Adrenal gland (tissue), 9 donors: ENCODE measurements at regions not wholly inside any gene's neighbourhood (a gene's known extent, or its start where the extent isn't known, plus 50 kb on each side); places are given as distances from the start of the nearest gene placed in this dataset.

Experiments used
- DNase-seq, 7 donors: peaks; one replicate each; pipeline ENCODE4 v3.0.0-alpha.2; 2019 to 2020
- H3K27ac ChIP-seq, 5 donors: fragments of 200-600 bp; sonication (generic) in 4 of 5; 1 replicate in 3 of 5; 2 replicates in 2 of 5; pipeline versions ENCODE4 v1.5.1 to v1.8.0; 2016 to 2020; ENCODE audit warnings: mild to moderate bottlenecking in 1 of 5
- H3K27me3 ChIP-seq: fragments of 200-600 bp; 2 replicates; pipeline ENCODE4 v1.8.0; 2021
- H3K36me3 ChIP-seq, 2 donors: fragments of 200-600 bp; replicated peaks in 1 of 2; 1 replicate in 1 of 2; 2 replicates in 1 of 2; pipeline versions ENCODE4 v1.5.1 to v1.8.0; 2018 to 2022
- H3K4me1 ChIP-seq, 2 donors: fragments of 200-600 bp; replicated peaks in 1 of 2; 1 replicate in 1 of 2; 2 replicates in 1 of 2; pipeline versions ENCODE4 v1.5.1 to v1.8.0; 2018 to 2021
- H3K4me3 ChIP-seq, 4 donors: fragments of 200-600 bp; sonication (generic) in 3 of 4; one replicate each; pipeline ENCODE4 v1.5.1; 2016 to 2018
- H3K9me3 ChIP-seq, 3 donors: fragments of 200-600 bp; sonication (generic) in 1 of 3; replicated peaks in 1 of 3; 1 replicate in 2 of 3; 2 replicates in 1 of 3; pipeline versions ENCODE4 v1.5.1 to v1.8.0; 2016 to 2021
- POLR2A ChIP-seq, 2 donors: fragments of 450-650 bp; IDR thresholded peaks; one replicate each; pipeline ENCODE4 v1.6.1; 2017; ENCODE audit warnings: antibody characterized with exemption in 2 of 2, mild to moderate bottlenecking in 2 of 2, moderate library complexity in 1 of 2
- WGBS, 4 donors: extraction: QIAGEN DNeasy Blood & Tissue Kit in 2 of 4; methylation state at CpG; one replicate each; pipeline versions ENCODE4 v1.1.5 to v1.1.7; 2013 to 2017; 5-methylcytosine and 5-hydroxymethylcytosine counted together
- intact Hi-C, 2 donors: fragments of 100-400 bp; cut with DNase I; formaldehyde crosslinking; loops; one replicate each; pipeline versions ENCODE4 v1.14.1 to v1.15.0; 2022 to 2023
- TF ChIP-seq, protein P1 (sequence below), 6 experiments: fragments of 450-650 bp in 4 of 6; fragments of 200-600 bp in 2 of 6; sonication (generic) in 1 of 6; IDR thresholded peaks; 1 replicate in 5 of 6; 2 replicates in 1 of 6; pipeline versions ENCODE4 v1.5.1 to v1.8.0; 2016 to 2021; ENCODE audit warnings: antibody characterized with exemption in 6 of 6, mild to moderate bottlenecking in 2 of 6, moderate library complexity in 1 of 6
- donor health status: healthy with polysubstance abuse.
- donor health status: Bipolar disorder and iron deficiency.
- donor health status: DM: yes; HTN: yes; CAD: no.
- donor health status: DM: no; HTN: no; CAD: no.
- donor health status: DM: no; HTN: no; CAD: no.

DNA sequence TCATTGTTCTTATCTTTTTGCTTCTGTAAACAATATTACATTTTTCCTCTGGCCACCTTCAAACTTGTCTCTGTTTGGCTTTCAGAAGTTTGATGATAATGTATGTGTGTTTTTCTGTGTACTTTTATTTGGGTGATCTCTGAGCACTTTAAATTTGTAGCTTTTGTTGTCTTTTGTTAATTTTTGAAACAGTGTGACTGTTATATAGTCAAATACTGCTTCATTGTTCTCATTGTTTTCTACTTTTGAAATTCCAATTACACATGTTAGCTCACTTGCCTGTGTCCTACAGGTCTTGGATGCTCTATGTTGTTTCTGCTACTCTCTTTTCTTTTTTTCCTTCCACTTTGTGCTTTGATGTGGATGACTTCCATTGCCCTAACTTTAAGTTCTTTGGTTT lies 460.1 kb upstream of the KHDRBS2 start:
- Histone ChIP-seq H3K4me3 (no peak overlapping the region), H3K36me3 (no peaks in the 10 kb centered on the region), H3K27ac (no peak overlapping the region), H3K9me3 (no peaks in the 10 kb centered on the region), H3K4me1 (no peaks in the 10 kb centered on the region), H3K27me3 (no peaks in the 10 kb centered on the region)
- TF ChIP-seq, protein P1, sequence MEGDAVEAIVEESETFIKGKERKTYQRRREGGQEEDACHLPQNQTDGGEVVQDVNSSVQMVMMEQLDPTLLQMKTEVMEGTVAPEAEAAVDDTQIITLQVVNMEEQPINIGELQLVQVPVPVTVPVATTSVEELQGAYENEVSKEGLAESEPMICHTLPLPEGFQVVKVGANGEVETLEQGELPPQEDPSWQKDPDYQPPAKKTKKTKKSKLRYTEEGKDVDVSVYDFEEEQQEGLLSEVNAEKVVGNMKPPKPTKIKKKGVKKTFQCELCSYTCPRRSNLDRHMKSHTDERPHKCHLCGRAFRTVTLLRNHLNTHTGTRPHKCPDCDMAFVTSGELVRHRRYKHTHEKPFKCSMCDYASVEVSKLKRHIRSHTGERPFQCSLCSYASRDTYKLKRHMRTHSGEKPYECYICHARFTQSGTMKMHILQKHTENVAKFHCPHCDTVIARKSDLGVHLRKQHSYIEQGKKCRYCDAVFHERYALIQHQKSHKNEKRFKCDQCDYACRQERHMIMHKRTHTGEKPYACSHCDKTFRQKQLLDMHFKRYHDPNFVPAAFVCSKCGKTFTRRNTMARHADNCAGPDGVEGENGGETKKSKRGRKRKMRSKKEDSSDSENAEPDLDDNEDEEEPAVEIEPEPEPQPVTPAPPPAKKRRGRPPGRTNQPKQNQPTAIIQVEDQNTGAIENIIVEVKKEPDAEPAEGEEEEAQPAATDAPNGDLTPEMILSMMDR (IDR thresholded peaks at IDR 0.05), result no peak
- no peak for TF ChIP-seq POLR2A (IDR thresholded peaks at IDR 0.05)
- intact Hi-C loops, result no loop called here
- DNase-seq, result no peak

DNA sequence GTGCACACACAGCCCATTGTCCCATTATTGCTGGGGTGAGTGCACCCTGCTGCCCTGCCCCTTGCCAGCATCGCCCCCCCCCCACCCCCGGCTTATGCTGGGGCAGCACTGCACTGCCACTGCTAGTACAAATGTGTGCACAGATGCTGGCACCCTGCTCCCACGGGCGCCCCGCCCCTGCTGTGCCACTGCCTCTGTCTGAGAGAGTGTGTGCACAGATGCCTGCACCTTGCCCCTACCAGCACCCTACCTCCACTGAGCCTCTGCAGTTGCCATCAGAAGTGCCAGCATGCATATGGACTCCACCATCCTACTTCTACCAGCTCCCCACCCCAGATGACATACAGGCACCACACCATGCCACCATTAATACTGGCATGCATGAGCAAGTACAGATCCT lies 454.6 kb upstream of the KHDRBS2 start:
- WGBS, 4 donors, result 68 to 100% (median 83%) methylated on average over 1 to 5 of the region's 5 CpGs
- Histone ChIP-seq H3K36me3 (no peaks in the 10 kb centered on the region), H3K27me3 (no peaks in the 10 kb centered on the region), H3K27ac (no peak overlapping the region), H3K9me3 (no peaks in the 10 kb centered on the region), H3K4me3 (no peak overlapping the region), H3K4me1 (no peaks in the 10 kb centered on the region)
- DNase-seq, result no peak
- intact Hi-C loops, result no loop called here
- TF ChIP-seq POLR2A (IDR thresholded peaks at IDR 0.05), result no peak
- TF ChIP-seq, protein P1 (IDR thresholded peaks at IDR 0.05), result no peak

DNA sequence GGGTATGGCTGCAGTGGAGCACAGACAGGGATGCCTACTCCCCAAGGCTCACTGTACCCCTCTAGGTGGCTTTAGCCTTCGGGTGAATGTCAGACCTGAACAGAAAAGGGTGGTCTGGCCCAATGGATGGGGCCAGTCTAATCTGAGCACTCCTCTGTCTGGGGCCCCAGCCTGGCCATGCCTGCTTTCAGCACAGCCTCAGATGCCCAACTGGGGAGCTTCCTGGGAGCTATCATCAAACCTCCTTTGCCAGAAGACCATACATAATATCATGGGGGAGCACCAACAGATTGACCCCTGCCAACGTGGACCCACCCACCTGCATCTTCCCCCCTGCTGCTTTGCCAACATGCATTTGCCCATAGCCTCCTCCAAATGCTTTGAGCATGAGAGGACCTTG lies 454.1 kb upstream of the KHDRBS2 start:
- Histone ChIP-seq H3K4me3 (no peak overlapping the region), H3K36me3 (no peaks in the 10 kb centered on the region), H3K27ac (no peak overlapping the region), H3K9me3 (no peaks in the 10 kb centered on the region), H3K27me3 (no peaks in the 10 kb centered on the region), H3K4me1 (no peaks in the 10 kb centered on the region)
- no peak for DNase-seq
- WGBS, 4 donors, result 25 to 57% (median 45%) methylated on average over 1 to 2 of the region's 2 CpGs
- intact Hi-C loops, result no loop called here
- no peak for TF ChIP-seq POLR2A (IDR thresholded peaks at IDR 0.05)
- TF ChIP-seq, protein P1 (IDR thresholded peaks at IDR 0.05), result no peak

DNA sequence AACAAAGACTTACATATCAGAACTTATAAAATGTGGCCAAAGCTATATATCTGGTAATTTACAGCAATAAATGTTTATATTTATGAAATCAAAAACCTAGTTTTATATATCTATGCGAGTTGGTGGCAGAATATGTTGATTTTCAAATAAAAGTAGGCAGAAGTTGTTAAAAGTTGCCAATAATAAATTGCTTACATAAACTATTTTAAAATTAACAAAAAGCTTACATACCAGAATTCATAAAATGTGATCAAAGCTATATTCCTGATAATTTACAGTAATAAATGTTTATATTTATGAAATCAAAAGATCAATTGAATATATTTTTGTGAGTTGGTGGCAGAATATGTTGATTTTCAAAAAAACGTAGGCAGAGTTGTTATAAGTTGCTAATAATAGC lies 451.8 kb upstream of the KHDRBS2 start:
- DNase-seq, result no peak
- Histone ChIP-seq H3K27me3 (no peaks in the 10 kb centered on the region), H3K9me3 (no peaks in the 10 kb centered on the region), H3K36me3 (no peaks in the 10 kb centered on the region), H3K4me3 (no peak overlapping the region), H3K4me1 (no peaks in the 10 kb centered on the region), H3K27ac (no peak overlapping the region)
- TF ChIP-seq, protein P1 (IDR thresholded peaks at IDR 0.05), result no peak
- no peak for TF ChIP-seq POLR2A (IDR thresholded peaks at IDR 0.05)
- WGBS, 4 donors, result 55 to 71% (median 64%) methylated on average over 2 of the region's 2 CpGs
- intact Hi-C loops, result no loop called here
